GM06990 (cell line): ENCODE measurements at regions not wholly inside any gene's neighbourhood (a gene's known extent, or its start where the extent isn't known, plus 50 kb on each side); places are given as distances from the start of the nearest gene placed in this dataset.
"Not testable (repeated sequence)": the region's sequence is repeated elsewhere in the genome, so short reads cannot be mapped to it uniquely, and the experiment has no call there.

Source experiments
- DNase-seq: peaks from one replicate; pipeline ENCODE4 v3.0.0-alpha.2; 2011; ENCODE audit not compliant: insufficient read length; ENCODE audit errors: extremely low read depth
- H3K27me3 ChIP-seq: replicated peaks from 2 replicates; pipeline ENCODE4 v1.6.0; 2011; ENCODE audit warnings: low read length; ENCODE audit not compliant: control insufficient read depth, insufficient read depth
- H3K36me3 ChIP-seq: 2 replicates; pipeline ENCODE4 v1.5.1; 2011; ENCODE audit warnings: low read length; ENCODE audit not compliant: control insufficient read depth, insufficient read depth
- H3K4me3 ChIP-seq: replicated peaks from 2 replicates; pipeline ENCODE4 v1.5.1; 2011; ENCODE audit warnings: low read depth, mild to moderate bottlenecking, control low read depth, low read length
- TF ChIP-seq, protein P1 (sequence below): IDR thresholded peaks from 2 replicates; pipeline ENCODE4 v1.5.1; 2011; ENCODE audit warnings: low read length, control low read depth, mild to moderate bottlenecking, inconsistent platforms; ENCODE audit not compliant: insufficient read depth, poor library complexity, severe bottlenecking

DNA sequence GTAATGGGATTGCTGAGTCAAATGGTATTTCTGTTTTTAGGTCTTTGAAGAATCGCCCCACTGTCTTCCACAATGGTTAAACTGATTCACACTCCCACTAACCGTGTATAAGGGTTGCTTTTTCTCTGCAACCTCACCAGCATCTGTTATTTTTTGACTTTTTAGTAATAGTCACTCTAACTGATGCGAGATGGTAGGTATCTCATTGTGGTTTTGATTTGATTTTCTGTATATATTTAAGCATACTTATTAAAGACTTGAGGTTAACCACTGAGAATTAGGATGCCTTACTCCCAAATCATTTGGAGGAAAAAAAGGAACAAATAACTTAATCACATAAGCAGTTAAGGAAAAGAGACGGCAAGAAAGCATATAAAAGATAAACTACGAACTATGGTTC is 181.6 kb upstream of the FST start:
- no peak for DNase-seq
- TF ChIP-seq, protein P1, sequence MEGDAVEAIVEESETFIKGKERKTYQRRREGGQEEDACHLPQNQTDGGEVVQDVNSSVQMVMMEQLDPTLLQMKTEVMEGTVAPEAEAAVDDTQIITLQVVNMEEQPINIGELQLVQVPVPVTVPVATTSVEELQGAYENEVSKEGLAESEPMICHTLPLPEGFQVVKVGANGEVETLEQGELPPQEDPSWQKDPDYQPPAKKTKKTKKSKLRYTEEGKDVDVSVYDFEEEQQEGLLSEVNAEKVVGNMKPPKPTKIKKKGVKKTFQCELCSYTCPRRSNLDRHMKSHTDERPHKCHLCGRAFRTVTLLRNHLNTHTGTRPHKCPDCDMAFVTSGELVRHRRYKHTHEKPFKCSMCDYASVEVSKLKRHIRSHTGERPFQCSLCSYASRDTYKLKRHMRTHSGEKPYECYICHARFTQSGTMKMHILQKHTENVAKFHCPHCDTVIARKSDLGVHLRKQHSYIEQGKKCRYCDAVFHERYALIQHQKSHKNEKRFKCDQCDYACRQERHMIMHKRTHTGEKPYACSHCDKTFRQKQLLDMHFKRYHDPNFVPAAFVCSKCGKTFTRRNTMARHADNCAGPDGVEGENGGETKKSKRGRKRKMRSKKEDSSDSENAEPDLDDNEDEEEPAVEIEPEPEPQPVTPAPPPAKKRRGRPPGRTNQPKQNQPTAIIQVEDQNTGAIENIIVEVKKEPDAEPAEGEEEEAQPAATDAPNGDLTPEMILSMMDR: no peak
- H3K36me3 ChIP-seq: no peaks in the 10 kb centered on the region
- H3K27me3 ChIP-seq: no peaks in the 10 kb centered on the region
- no peak overlapping the region for H3K4me3 ChIP-seq

DNA sequence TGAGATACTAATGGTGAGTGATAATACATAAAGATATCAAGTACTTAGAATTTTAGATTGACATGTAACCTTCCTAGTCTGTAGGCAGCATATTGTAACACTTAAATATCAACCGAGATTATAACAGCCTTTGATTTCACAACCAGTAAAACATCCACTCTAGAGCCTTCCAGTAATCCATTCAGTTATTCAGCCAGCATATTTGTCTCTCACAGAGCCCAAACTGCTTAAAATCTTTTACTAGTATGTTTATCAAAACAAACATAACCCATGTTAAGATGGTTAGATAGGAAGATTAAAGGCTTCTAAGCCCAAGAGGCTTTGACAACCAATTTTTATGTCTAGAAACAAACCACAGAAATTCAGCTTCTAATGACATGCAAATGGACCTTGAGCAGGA is 177.9 kb upstream of the FST start:
- Histone ChIP-seq H3K27me3 (no peaks in the 10 kb centered on the region), H3K4me3 (no peak overlapping the region), H3K36me3 (no peaks in the 10 kb centered on the region)
- TF ChIP-seq, protein P1: no peak
- no peak for DNase-seq

DNA sequence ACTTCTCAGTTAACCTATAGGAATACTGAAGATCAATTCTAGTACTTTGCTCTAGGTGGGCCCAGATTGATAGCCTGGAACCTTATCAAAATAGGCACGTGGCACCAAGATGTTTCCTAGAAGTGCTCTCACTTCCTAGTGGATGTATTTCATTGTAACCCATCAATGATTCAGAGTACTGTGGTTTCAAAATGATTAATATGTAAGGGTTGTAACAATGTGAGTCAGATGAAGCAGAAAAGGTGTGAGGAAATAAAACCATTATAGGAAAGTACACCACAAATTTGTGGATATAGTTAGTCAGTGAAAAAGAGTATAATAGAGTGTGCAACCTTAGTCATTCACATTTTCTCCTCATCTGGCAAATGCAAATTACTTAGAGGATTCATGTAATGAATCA is 177.3 kb upstream of the FST start:
- no peaks in the 10 kb centered on the region for H3K27me3 ChIP-seq
- H3K4me3 ChIP-seq: no peak overlapping the region
- no peak for DNase-seq
- H3K36me3 ChIP-seq: no peaks in the 10 kb centered on the region
- TF ChIP-seq, protein P1: no peak

DNA sequence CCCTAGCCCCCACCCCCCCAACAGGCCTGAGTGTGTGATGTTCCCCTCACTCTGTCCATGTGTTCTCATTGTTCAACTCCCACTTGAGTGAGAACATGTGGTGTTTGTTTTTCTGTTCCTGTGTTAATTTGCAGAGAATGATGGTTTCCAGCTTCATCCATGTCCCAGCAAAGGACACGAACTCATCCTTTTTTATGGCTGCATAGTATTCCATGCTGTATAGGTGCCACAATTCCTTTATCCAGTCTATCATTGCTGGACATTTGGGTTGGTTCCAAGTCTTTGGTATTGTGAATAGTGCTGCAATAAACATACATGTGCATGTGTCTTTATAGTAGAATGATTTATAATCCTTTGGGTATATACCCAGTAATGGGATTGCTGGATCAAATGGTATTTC is 175.1 kb upstream of the FST start:
- H3K4me3 ChIP-seq, H3K27me3 ChIP-seq, DNase-seq, H3K36me3 ChIP-seq: not testable (repeated sequence)

DNA sequence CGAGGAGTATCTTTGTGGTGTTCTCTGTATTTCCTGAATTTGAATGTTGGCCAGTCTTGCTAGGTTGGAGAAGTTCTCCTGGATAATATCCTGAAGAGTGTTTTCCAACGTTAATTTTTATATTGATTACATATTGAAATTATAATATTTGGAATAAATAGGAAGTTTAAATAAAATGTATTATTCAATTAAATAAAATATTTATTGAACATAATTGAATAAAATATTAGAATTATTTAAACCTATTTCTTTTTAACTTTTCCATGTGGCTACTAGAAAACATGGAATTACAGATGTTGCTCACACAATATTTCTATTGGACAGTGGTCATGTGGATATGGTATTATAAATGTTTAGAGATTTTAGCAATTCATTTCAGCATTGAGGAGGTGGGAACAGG is 170.8 kb upstream of the FST start:
- TF ChIP-seq, protein P1: no peak
- no peaks in the 10 kb centered on the region for H3K27me3 ChIP-seq
- DNase-seq: no peak
- H3K36me3 ChIP-seq: no peaks in the 10 kb centered on the region
- H3K4me3 ChIP-seq: no peak overlapping the region

DNA sequence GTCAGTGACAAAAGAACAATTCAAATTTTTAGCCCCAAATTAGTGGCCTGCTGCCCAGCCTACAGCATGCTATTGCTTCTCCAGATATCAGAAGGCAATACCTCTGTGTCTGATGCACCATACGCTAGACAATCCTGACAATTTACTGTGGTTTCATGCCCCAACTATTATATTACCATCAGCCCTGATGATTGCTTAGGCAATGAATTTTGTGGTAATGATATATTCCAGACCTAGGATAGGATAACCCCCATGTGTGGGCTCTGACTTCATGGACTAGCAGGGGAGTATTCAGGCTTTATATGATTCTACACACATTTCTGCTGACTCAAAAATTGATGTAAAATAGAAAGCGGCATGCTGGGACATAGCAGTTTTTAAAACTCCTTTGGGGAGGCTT is 168.7 kb upstream of the FST start:
- Histone ChIP-seq H3K36me3 (no peaks in the 10 kb centered on the region), H3K27me3 (no peaks in the 10 kb centered on the region), H3K4me3 (no peak overlapping the region)
- TF ChIP-seq, protein P1: no peak
- no peak for DNase-seq

DNA sequence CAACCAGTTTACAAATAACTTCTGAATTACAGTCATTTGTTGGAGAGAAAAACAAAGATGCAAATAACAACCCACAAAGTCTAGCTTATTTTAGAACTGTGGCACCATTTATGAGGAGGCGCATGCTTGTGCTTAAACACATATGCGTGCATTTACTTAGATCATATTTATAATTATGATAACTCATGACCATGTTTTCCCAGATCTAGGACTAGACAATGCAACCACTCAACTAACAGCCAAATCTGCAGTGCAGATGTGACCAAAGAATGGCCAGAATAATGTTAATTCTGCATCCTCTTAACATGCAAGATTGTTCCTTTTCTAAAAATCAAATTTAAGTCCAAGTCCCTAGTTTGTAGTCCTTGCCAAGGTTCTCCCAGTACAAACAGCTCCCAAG is 167.3 kb upstream of the FST start:
- TF ChIP-seq, protein P1: no peak
- no peak for DNase-seq
- Histone ChIP-seq H3K27me3 (no peaks in the 10 kb centered on the region), H3K36me3 (no peaks in the 10 kb centered on the region), H3K4me3 (no peak overlapping the region)
